DMS 273 (cell line): ENCODE measurements at regions not wholly inside any gene's neighbourhood (a gene's known extent, or its start where the extent isn't known, plus 50 kb on each side); places are given as distances from the start of the nearest gene placed in this dataset.

ENCODE experiments used
- DNase-seq: peaks from one replicate; lab custom pipeline; 2025; ENCODE audit not compliant: unreplicated experiment; lab: John Stamatoyannopoulos, UW

- no peak for DNase-seq
Observed at GRCh38 chr11:116481126-116481675, 291.6 kb downstream of the BUD13 start.

- no peak for DNase-seq
Observed at GRCh38 chr11:116478669-116479668, 293.8 kb downstream of the BUD13 start.

- no peak for DNase-seq
Observed at GRCh38 chr11:116478205-116478604, 294.6 kb downstream of the BUD13 start.

GRCh38 chr11:116473790-116474346 is 298.9 kb downstream of the BUD13 start:
- no peak for DNase-seq

- DNase-seq = no peak
Observed at GRCh38 chr11:116473206-116473769, 299.5 kb downstream of the BUD13 start.

- DNase-seq = no peak
Observed at GRCh38 chr11:116472651-116473050, 300.1 kb downstream of the BUD13 start.

- DNase-seq = no peak
Observed at GRCh38 chr11:116471608-116472256, 301.1 kb downstream of the BUD13 start.

- no peak for DNase-seq
Observed at GRCh38 chr11:116468699-116469098, 304.1 kb downstream of the BUD13 start.

- DNase-seq = no peak
Observed at GRCh38 chr11:116467823-116468222, 305.0 kb downstream of the BUD13 start.

GRCh38 chr11:116466801-116467200 is 306.0 kb downstream of the BUD13 start:
- no peak for DNase-seq

- DNase-seq = no peak
Observed at GRCh38 chr11:116466191-116466590, 306.6 kb downstream of the BUD13 start.

GRCh38 chr11:116465056-116465455 is 307.7 kb downstream of the BUD13 start:
- no peak for DNase-seq

GRCh38 chr11:116461789-116462188 is 311.0 kb downstream of the BUD13 start:
- peak; percentile 66 for DNase-seq

- no peak for DNase-seq
Observed at GRCh38 chr11:116460156-116460920, 312.4 kb downstream of the BUD13 start.

- DNase-seq = peak; percentile 36
Observed at GRCh38 chr11:116459185-116460045, 313.4 kb downstream of the BUD13 start.

- DNase-seq = no peak
Observed at GRCh38 chr11:116458546-116458945, 314.2 kb downstream of the BUD13 start.

GRCh38 chr11:116457336-116458007 is 315.3 kb downstream of the BUD13 start:
- no peak for DNase-seq

GRCh38 chr11:116454951-116455350 is 317.8 kb downstream of the BUD13 start:
- DNase-seq = no peak
